GM10266 (cell line): ENCODE measurements at regions not wholly inside any gene's neighbourhood (a gene's known extent, or its start where the extent isn't known, plus 50 kb on each side); places are given as distances from the start of the nearest gene placed in this dataset.

ENCODE experiments used
- DNase-seq: peaks from one replicate; pipeline ENCODE4 v3.0.0; 2012; ENCODE audit errors: extremely low spot score
- CTCF ChIP-seq: IDR thresholded peaks from 2 replicates; pipeline ENCODE4 v1.5.1; 2012; ENCODE audit warnings: mild to moderate bottlenecking, low read depth; ENCODE audit not compliant: control insufficient read depth, insufficient read depth; ENCODE audit errors: missing control alignments

GRCh38 chr5:99070822-99071221 is 142.0 kb upstream of the CHD1 start:
- no peak for DNase-seq
- no peak for TF ChIP-seq CTCF

DNA sequence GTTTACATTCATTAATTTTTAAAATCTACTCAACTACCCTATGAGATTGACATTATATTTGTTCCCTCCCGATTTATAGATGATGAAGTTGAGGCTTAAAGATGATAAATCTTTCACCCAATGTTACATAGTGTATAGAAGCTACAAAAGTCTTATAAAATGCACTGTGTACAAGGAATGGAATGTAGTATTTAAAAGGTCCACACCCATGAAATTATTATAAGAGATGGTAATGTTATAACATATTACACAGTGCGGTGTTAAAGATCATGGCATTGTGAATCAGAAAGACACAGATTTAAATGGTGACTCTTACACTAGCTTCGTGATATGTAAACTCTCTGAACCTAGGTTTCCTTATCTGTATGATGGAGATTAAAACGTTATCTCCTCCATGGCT is 141.6 kb upstream of the CHD1 start:
- no peak for DNase-seq
- TF ChIP-seq CTCF = no peak

DNA sequence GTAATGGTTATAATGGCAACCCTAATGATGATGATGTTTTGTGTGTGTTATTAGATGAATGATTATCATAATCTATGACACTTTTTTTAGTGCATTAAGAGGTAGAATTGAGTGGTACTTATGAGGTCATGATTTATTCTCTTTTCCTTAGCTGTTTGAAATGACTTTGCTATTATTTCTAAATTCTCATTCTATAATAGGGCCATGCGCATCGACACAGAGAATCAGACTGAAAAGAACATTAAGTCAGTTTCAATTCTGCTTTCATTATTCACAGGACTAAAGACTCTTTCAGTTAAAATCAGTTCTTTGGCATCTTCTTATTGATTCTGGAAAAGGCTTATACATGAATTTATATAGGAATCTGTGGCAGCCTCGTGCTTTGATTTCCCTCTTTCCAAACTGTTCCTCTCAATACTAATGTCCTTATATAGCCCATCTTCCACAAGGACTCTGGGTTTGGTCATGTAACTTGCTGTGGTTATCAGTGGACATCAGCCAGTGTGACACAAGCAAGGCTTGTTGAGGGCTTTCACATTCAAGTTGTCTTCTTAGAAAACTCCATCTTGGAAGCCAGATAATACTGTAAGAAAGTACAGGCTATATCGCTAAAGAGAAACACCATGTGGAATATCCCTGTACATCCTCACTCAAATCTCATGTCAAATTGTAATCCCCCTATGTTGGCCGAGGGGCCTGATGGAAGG is 140.3 kb upstream of the CHD1 start:
- no peak for TF ChIP-seq CTCF
- no peak for DNase-seq

GRCh38 chr5:99063737-99064136 is 134.9 kb upstream of the CHD1 start:
- DNase-seq = no peak
- TF ChIP-seq CTCF = no peak

- TF ChIP-seq CTCF = no peak
- DNase-seq = no peak
Measured at GRCh38 chr5:99061711-99062110, 132.9 kb upstream of the CHD1 start.

GRCh38 chr5:99061299-99061698 is 132.5 kb upstream of the CHD1 start:
- DNase-seq = no peak

More at GRCh38 chr5:99061299-99061698, 132.5 kb upstream of the CHD1 start:
- TF ChIP-seq CTCF = no peak
